NCI-H187 treated with DMSO at 0.1 percent for 48 hours (cell line): ENCODE measurements at regions not wholly inside any gene's neighbourhood (a gene's known extent, or its start where the extent isn't known, plus 50 kb on each side); places are given as distances from the start of the nearest gene placed in this dataset.

Experiments
- DNase-seq: peaks from one replicate; lab custom pipeline; 2025; lab: John Stamatoyannopoulos, UW

- no peak for DNase-seq
Observed at GRCh38 chr15:69530991-69531664, 78.5 kb downstream of the RPLP1 start.

GRCh38 chr15:69531665-69532027 is 79.0 kb downstream of the RPLP1 start:
- no peak for DNase-seq

GRCh38 chr15:69532066-69532465 is 79.4 kb downstream of the RPLP1 start:
- no peak for DNase-seq

- DNase-seq: no peak
Observed at GRCh38 chr15:69532856-69533255, 80.2 kb downstream of the RPLP1 start.

GRCh38 chr15:69533522-69533921 is 80.9 kb downstream of the RPLP1 start:
- DNase-seq: no peak

GRCh38 chr15:69535101-69535638 is 82.6 kb downstream of the RPLP1 start:
- DNase-seq: no peak

- DNase-seq: no peak
Observed at GRCh38 chr15:69535998-69536397, 83.4 kb downstream of the RPLP1 start.

- DNase-seq: no peak
Observed at GRCh38 chr15:69536726-69537512, 84.3 kb downstream of the RPLP1 start.

- no peak for DNase-seq
Observed at GRCh38 chr15:69537901-69538300, 85.3 kb downstream of the RPLP1 start.

- no peak for DNase-seq
Observed at GRCh38 chr15:69538379-69538778, 85.8 kb downstream of the RPLP1 start.

- no peak for DNase-seq
Observed at GRCh38 chr15:69539345-69539744, 86.7 kb downstream of the RPLP1 start.

- DNase-seq: no peak
Observed at GRCh38 chr15:69540622-69541021, 88.0 kb downstream of the RPLP1 start.

- no peak for DNase-seq
Observed at GRCh38 chr15:69542028-69542427, 89.4 kb downstream of the RPLP1 start.

GRCh38 chr15:69543681-69544364 is 91.2 kb downstream of the RPLP1 start:
- DNase-seq: no peak

- no peak for DNase-seq
Observed at GRCh38 chr15:69544365-69545113, 91.9 kb downstream of the RPLP1 start.

GRCh38 chr15:69546182-69546581 is 93.6 kb downstream of the RPLP1 start:
- DNase-seq: no peak

GRCh38 chr15:69548395-69549180 is 96.0 kb downstream of the RPLP1 start:
- no peak for DNase-seq

- no peak for DNase-seq
Observed at GRCh38 chr15:69551391-69552056, 98.9 kb downstream of the RPLP1 start.

- no peak for DNase-seq
Observed at GRCh38 chr15:69552057-69552815, 99.6 kb downstream of the RPLP1 start.

GRCh38 chr15:69553686-69554085 is 101.1 kb downstream of the RPLP1 start:
- DNase-seq: no peak
